ENCODE measurements at regions not wholly inside any gene's neighbourhood (a gene's known extent, or its start where the extent isn't known, plus 50 kb on each side); places are given as distances from the start of the nearest gene placed in this dataset.

DNA sequence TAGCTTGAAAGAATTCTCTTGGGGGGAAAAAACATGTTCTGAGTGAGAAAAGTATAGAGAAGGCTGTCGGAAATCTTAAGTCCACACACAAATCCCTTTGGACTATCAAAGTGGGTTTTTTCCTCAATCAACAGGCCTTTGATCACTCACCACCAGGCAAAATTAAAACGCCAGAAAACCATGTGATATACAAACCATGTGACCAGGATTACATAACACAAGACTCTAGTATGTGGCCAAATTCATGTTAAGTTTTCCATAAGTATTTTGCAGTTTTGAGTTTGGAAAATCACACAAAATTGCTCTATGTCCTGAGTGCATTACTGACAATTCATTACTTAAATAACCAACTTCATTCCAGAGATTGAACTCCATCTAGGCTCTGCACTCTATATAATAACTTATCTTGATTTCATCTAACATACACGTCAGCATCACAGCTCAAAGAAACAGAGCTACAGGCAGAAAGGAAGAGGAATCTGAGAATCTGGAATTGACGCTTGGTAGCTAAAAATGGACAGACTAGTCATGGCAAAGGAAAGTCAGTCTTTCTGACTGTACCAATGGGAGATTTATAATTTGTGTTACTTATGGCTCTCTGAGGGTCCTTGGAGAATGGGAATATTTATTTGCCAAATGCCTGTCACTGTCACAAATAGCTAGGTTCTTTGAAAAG is 383.5 kb downstream of the SFMBT2 start:
- TF ChIP-seq CTCF (IDR thresholded peaks at IDR 0.05; ENCODE audit: insufficient read depth, low read length, missing control alignments): no peak
- no peak for DNase-seq (ENCODE audit: low read depth, low spot score)
- ChIA-PET POLR2A (no interaction called here), CTCF (interaction anchor here (1.2 to 1.4 kb wide), 2 partner anchors 21 to 24 kb away, joined by 3 read pairs; no protein-coding TSS in a partner anchor)
- H3K4me3 ChIP-seq (ENCODE audit: low read depth, low read length): no peak overlapping the region

DNA sequence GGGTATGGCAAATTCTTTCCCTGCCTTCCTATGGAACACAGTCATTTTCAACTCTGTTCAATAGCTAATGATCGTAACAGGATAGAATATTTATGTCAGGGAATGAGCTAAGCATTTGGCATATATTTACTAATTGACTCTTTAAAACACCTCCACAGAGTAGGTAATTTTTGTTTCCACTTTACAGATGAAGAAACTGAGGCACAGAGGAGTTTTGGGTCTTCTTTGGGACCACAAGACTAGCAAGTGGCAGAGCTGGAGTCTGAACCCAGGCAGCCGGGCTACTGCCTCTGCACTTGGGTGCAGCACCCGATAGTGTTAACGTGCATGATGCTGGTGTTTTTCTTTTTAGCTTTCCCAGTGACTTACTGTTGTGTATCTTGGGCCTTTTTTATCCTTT is 384.0 kb downstream of the SFMBT2 start:
- POLR2A ChIA-PET: no interaction called here
- no peak for TF ChIP-seq CTCF (IDR thresholded peaks at IDR 0.05; ENCODE audit: insufficient read depth, low read length, missing control alignments)
- no peak overlapping the region for H3K4me3 ChIP-seq (ENCODE audit: low read depth, low read length)
- CTCF ChIA-PET: no interaction called here
- DNase-seq (ENCODE audit: low read depth, low spot score): no peak

- CTCF ChIA-PET: no interaction called here
- no peak overlapping the region for H3K4me3 ChIP-seq (ENCODE audit: low read depth, low read length)
- DNase-seq (ENCODE audit: low read depth, low spot score): no peak
- TF ChIP-seq CTCF (IDR thresholded peaks at IDR 0.05; ENCODE audit: insufficient read depth, low read length, missing control alignments): no peak
- POLR2A ChIA-PET: no interaction called here
Measured at GRCh38 chr10:7025296-7025695, 385.5 kb downstream of the SFMBT2 start.

- ChIA-PET CTCF (no interaction called here), POLR2A (no interaction called here)
- no peak for DNase-seq (ENCODE audit: low read depth, low spot score)
- no peak for TF ChIP-seq CTCF (IDR thresholded peaks at IDR 0.05; ENCODE audit: insufficient read depth, low read length, missing control alignments)
- H3K4me3 ChIP-seq (ENCODE audit: low read depth, low read length): no peak overlapping the region
Measured at GRCh38 chr10:7015457-7015856, 395.4 kb downstream of the SFMBT2 start.

- ChIA-PET CTCF (no interaction called here), POLR2A (no interaction called here)
- no peak for TF ChIP-seq CTCF (IDR thresholded peaks at IDR 0.05; ENCODE audit: insufficient read depth, low read length, missing control alignments)
- DNase-seq (ENCODE audit: low read depth, low spot score): no peak
- no peak overlapping the region for H3K4me3 ChIP-seq (ENCODE audit: low read depth, low read length)
Measured at GRCh38 chr10:7014721-7015120, 396.1 kb downstream of the SFMBT2 start.

DNA sequence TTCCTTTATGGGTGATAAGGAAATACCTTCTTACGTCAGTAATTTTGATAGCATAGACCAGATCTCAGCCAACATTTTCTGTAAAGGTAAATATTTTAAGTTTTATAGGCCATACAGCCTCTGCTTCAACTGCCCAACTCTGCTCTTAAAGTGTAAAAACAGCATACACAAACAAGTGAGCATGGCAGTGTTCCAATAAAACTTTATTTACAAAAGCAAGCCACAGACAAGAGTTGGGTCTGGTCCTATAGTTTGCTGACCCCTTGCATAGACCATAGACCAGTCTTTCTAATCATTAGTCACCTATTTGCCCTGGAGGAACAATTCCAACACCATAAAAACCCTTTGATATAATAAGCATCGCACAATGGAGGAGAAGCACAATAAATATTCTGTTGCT is 398.8 kb downstream of the SFMBT2 start:
- CTCF ChIA-PET: no interaction called here
- POLR2A ChIA-PET: no interaction called here
- H3K4me3 ChIP-seq (ENCODE audit: low read depth, low read length): no peak overlapping the region
- TF ChIP-seq CTCF (IDR thresholded peaks at IDR 0.05; ENCODE audit: insufficient read depth, low read length, missing control alignments): no peak
- no peak for DNase-seq (ENCODE audit: low read depth, low spot score)
